ENCODE measurements at regions not wholly inside any gene's neighbourhood (a gene's known extent, or its start where the extent isn't known, plus 50 kb on each side); places are given as distances from the start of the nearest gene placed in this dataset.

DNA sequence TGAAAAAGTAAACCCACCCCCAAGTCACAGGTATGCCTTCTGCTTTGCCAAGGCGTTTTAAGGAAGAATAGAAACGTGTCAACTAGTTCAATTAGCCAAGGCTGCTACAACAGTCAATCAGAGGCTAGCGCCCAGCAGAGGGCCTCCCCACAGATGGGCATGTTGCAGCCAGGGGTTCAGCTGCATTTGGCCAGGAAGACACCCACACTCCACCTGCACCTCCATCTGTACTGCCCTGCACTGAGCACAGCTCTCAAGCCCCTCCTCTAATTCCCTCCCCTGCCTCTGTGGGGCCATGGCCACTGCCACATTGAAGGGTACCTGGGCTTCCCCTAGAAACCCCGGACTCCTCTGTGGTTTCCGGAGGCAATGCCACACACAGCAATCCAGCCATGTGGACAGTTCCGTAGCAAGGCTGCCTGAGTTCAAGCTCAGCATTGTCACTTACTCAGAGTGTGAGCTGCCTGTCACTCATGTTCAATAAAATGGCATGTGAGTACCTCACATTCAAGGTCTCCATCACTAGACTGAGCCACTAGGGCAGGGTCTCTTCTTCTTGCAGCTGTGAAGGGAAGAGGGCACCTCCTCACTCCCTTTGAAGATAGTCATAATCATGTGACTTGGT, 248.4 kb downstream of the IRX2 start:
- no peak for TF ChIP-seq EZH2 (IDR thresholded peaks at IDR 0.05; ENCODE audit: borderline replicate concordance, insufficient read depth, low read length, poor library complexity, severe bottlenecking)
- no peak for TF ChIP-seq POLR2AphosphoS5 (IDR thresholded peaks at IDR 0.05)

All from neural cell (in vitro differentiated cells).